ENCODE measurements at regions not wholly inside any gene's neighbourhood (a gene's known extent, or its start where the extent isn't known, plus 50 kb on each side); places are given as distances from the start of the nearest gene placed in this dataset.

- Histone ChIP-seq H3K27me3 (ENCODE audit: control insufficient read depth in 2 of 2, insufficient read depth in 2 of 2, low read length in 2 of 2) (no peaks in the 10 kb centered on the region), H3K9me3 (replicated peaks in 1 of 2; ENCODE audit: control insufficient read depth in 1 of 2, insufficient read depth in 1 of 2, low read length in 2 of 2) (peaks cover 0 to 3% of the 10 kb centered on the region in 2 donors), H3K4me2 (replicated peaks; ENCODE audit: extremely low read depth, low read length, poor library complexity, severe bottlenecking) (no peak overlapping the region), H2AFZ (ENCODE audit: insufficient read depth, low read depth, low read length, poor library complexity, severe bottlenecking) (no peak overlapping the region), H3K4me1 (ENCODE audit: control insufficient read depth in 1 of 2, insufficient read depth in 2 of 2, low read length in 2 of 2) (no peaks in the 10 kb centered on the region), H3K9ac (ENCODE audit: insufficient read depth, low read length, poor library complexity, severe bottlenecking) (no peak overlapping the region), H3K27ac (ENCODE audit: low read depth in 1 of 2, low read length in 2 of 2) (no peak overlapping the region), H3K79me2 (ENCODE audit: insufficient read depth, low read length) (no peaks in the 10 kb centered on the region), H4K20me1 (ENCODE audit: insufficient read depth, low read length) (no peaks in the 10 kb centered on the region), H3K4me3 (replicated peaks in 1 of 3; ENCODE audit: low read depth in 2 of 3, low read length in 3 of 3) (no peak overlapping the region), H3K36me3 (replicated peaks in 1 of 2; ENCODE audit: control insufficient read depth in 1 of 2, insufficient read depth in 2 of 2, low read length in 2 of 2) (no peaks in the 10 kb centered on the region)
- H3K4me3 Mint-ChIP-seq: no peak overlapping the region
- H3K27me3 Mint-ChIP-seq (ENCODE audit: low read depth in 3 of 3): no peaks in the 10 kb centered on the region
- intact Hi-C loops (cut with micrococcal nuclease): no loop called here
- DNase-seq: no peak
- no peak overlapping the region for H3K27ac Mint-ChIP-seq
- no peak for TF ChIP-seq CTCF (IDR thresholded peaks at IDR 0.05)
- no peaks in the 10 kb centered on the region for H3K4me1 Mint-ChIP-seq
- H3K9me3 Mint-ChIP-seq: peaks cover 0 to 6% (median 2%) of the 10 kb centered on the region in 7 donors
- H3K36me3 Mint-ChIP-seq: no peaks in the 10 kb centered on the region
Measured at GRCh38 chr1:105483436-105483835, 1573.0 kb upstream of the PRMT6 start.

GRCh38 chr1:105485207-105485606 lies 1571.3 kb upstream of the PRMT6 start:
- no peak overlapping the region for H3K4me2 ChIP-seq (replicated peaks; ENCODE audit: extremely low read depth, low read length, poor library complexity, severe bottlenecking)
- H2AFZ ChIP-seq (ENCODE audit: insufficient read depth, low read depth, low read length, poor library complexity, severe bottlenecking): no peak overlapping the region
- peaks cover 0 to 6% of the 10 kb centered on the region in 2 donors for H3K9me3 ChIP-seq (replicated peaks in 1 of 2; ENCODE audit: control insufficient read depth in 1 of 2, insufficient read depth in 1 of 2, low read length in 2 of 2)
- intact Hi-C loops (cut with micrococcal nuclease): no loop called here
- Mint-ChIP-seq H3K27me3 (ENCODE audit: low read depth in 3 of 3) (no peaks in the 10 kb centered on the region), H3K4me1 (no peaks in the 10 kb centered on the region), H3K27ac (no peak overlapping the region), H3K36me3 (no peaks in the 10 kb centered on the region), H3K9me3 (peaks cover 0 to 10% (median 2%) of the 10 kb centered on the region in 7 donors), H3K4me3 (no peak overlapping the region)
- no peak overlapping the region for H3K27ac ChIP-seq (ENCODE audit: low read depth in 1 of 2, low read length in 2 of 2)
- WGBS (ENCODE audit: insufficient coverage): 83% methylated on average over 2 of the region's 2 CpGs
- no peak overlapping the region for H3K9ac ChIP-seq (ENCODE audit: insufficient read depth, low read length, poor library complexity, severe bottlenecking)
- H3K4me3 ChIP-seq (replicated peaks in 1 of 3; ENCODE audit: low read depth in 2 of 3, low read length in 3 of 3): no peak overlapping the region
- no peak for TF ChIP-seq CTCF (IDR thresholded peaks at IDR 0.05)
- H3K36me3 ChIP-seq (replicated peaks in 1 of 2; ENCODE audit: control insufficient read depth in 1 of 2, insufficient read depth in 2 of 2, low read length in 2 of 2): no peaks in the 10 kb centered on the region
- no peaks in the 10 kb centered on the region for H4K20me1 ChIP-seq (ENCODE audit: insufficient read depth, low read length)
- no peaks in the 10 kb centered on the region for H3K79me2 ChIP-seq (ENCODE audit: insufficient read depth, low read length)
- H3K4me1 ChIP-seq (ENCODE audit: control insufficient read depth in 1 of 2, insufficient read depth in 2 of 2, low read length in 2 of 2): no peaks in the 10 kb centered on the region
- no peak for DNase-seq
- H3K27me3 ChIP-seq (ENCODE audit: control insufficient read depth in 2 of 2, insufficient read depth in 2 of 2, low read length in 2 of 2): no peaks in the 10 kb centered on the region
